Body of pancreas (tissue), 4 donors: ENCODE measurements at regions not wholly inside any gene's neighbourhood (a gene's known extent, or its start where the extent isn't known, plus 50 kb on each side); places are given as distances from the start of the nearest gene placed in this dataset.

Experiments used
- ATAC-seq: fragments of 150-250 bp; one replicate; pipeline ENCODE4 v1.9.1; 2016
- DNase-seq, 4 donors: peaks; one replicate each; pipeline ENCODE4 v3.0.0-alpha.2; 2019
- H3K27ac ChIP-seq, 4 donors: fragments of 200-600 bp; sonication (generic); 1 replicate in 3 of 4; 2 replicates in 1 of 4; pipeline versions ENCODE4 v1.5.1 to v1.6.1; 2016 to 2019; ENCODE audit warnings: mild to moderate bottlenecking in 1 of 4, mixed read lengths in 1 of 4, moderate library complexity in 1 of 4
- H3K27me3 ChIP-seq, 2 donors: fragments of 200-600 bp; sonication (generic); one replicate each; pipeline ENCODE4 v1.6.0; 2016; ENCODE audit warnings: mild to moderate bottlenecking in 1 of 2
- H3K36me3 ChIP-seq, 2 donors: fragments of 200-600 bp; sonication (generic); replicated peaks in 1 of 2; 2 replicates each; pipeline ENCODE4 v1.5.1; 2016; ENCODE audit warnings: low read depth in 2 of 2; ENCODE audit not compliant: insufficient read depth in 1 of 2
- H3K4me1 ChIP-seq: fragments of 200-600 bp; sonication (generic); one replicate; pipeline ENCODE4 v1.6.0; 2016
- H3K4me3 ChIP-seq, 2 donors: fragments of 200-600 bp; sonication (generic); 1 replicate in 1 of 2; 2 replicates in 1 of 2; pipeline ENCODE4 v1.5.1; 2016 to 2019
- H3K9me3 ChIP-seq, 3 donors: fragments of 200-600 bp; sonication (generic); 1 replicate in 2 of 3; 2 replicates in 1 of 3; pipeline ENCODE4 v1.5.1; 2016
- POLR2A ChIP-seq, 3 donors: fragments of 450-650 bp; IDR thresholded peaks; one replicate each; pipeline ENCODE4 v1.6.1; 2016; ENCODE audit warnings: antibody characterized with exemption in 3 of 3, mild to moderate bottlenecking in 2 of 3
- WGBS, 2 donors: methylation state at CpG; one replicate each; pipeline ENCODE4 v1.1.5; 2017; 5-methylcytosine and 5-hydroxymethylcytosine counted together
- intact Hi-C: fragments of 100-400 bp; cut with DNase I; formaldehyde crosslinking; loops from one replicate; pipeline ENCODE4 v1.15.1; 2023
- TF ChIP-seq, protein P1 (sequence below), 7 experiments: fragments of 450-650 bp in 4 of 7; fragments of 200-600 bp in 3 of 7; sonication (generic) in 3 of 7; IDR thresholded peaks; one replicate each; pipeline ENCODE4 v1.5.1; 2016 to 2019; ENCODE audit warnings: antibody characterized with exemption in 7 of 7

DNA sequence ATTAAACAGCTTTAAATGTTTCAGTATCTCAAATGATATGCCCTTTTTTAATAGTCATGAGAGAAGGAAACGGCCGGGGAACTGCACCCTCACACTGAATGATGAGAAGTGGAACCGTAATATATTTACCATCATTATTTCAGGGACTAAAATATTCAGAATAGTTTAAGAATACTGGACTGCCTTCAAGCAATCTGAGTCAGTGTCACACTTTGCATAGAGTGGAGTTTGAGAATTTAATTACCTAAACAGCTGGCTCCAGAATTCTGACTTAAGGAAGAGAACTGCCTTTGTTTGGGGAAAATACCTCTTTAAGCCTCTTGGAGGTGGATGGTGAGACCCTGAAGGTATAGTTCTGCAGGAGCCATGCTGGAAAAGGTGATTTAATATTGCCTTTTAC is 135.9 kb upstream of the EPHA7 start:
- Histone ChIP-seq H3K27me3 (no peaks in the 10 kb centered on the region), H3K9me3 (no peaks in the 10 kb centered on the region), H3K36me3 (no peaks in the 10 kb centered on the region), H3K4me1 (no peaks in the 10 kb centered on the region), H3K27ac (no peak overlapping the region), H3K4me3 (no peak overlapping the region)
- intact Hi-C loops, result no loop called here
- no peak for ATAC-seq
- 77 to 78% methylated on average over 3 of the region's 3 CpGs for WGBS, 2 donors
- TF ChIP-seq, protein P1, sequence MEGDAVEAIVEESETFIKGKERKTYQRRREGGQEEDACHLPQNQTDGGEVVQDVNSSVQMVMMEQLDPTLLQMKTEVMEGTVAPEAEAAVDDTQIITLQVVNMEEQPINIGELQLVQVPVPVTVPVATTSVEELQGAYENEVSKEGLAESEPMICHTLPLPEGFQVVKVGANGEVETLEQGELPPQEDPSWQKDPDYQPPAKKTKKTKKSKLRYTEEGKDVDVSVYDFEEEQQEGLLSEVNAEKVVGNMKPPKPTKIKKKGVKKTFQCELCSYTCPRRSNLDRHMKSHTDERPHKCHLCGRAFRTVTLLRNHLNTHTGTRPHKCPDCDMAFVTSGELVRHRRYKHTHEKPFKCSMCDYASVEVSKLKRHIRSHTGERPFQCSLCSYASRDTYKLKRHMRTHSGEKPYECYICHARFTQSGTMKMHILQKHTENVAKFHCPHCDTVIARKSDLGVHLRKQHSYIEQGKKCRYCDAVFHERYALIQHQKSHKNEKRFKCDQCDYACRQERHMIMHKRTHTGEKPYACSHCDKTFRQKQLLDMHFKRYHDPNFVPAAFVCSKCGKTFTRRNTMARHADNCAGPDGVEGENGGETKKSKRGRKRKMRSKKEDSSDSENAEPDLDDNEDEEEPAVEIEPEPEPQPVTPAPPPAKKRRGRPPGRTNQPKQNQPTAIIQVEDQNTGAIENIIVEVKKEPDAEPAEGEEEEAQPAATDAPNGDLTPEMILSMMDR (IDR thresholded peaks at IDR 0.05), result no peak
- no peak for TF ChIP-seq POLR2A (IDR thresholded peaks at IDR 0.05)
- no peak for DNase-seq

DNA sequence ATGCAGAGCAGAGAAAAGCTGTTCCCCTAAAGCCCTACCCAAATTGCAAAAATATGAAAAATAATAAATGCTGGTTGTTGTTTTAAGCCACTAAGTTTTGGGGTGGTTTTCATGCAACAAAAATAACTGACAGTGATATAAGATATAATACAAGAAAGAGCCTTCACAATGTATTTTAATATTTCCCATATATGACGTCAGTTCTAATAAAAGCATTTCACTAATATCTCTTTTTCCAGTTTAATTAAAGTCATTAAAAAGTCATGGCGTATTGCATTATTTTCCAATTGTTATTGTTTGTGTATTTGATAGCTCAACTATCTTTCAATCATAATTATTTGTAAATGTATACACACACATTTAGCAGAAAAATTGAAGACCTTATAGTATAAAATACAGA is 134.7 kb upstream of the EPHA7 start:
- no peaks in the 10 kb centered on the region for H3K4me1 ChIP-seq
- H3K27ac ChIP-seq, result no peak overlapping the region
- no peaks in the 10 kb centered on the region for H3K27me3 ChIP-seq
- no peaks in the 10 kb centered on the region for H3K36me3 ChIP-seq
- intact Hi-C loops, result no loop called here
- no peak for ATAC-seq
- no peak for TF ChIP-seq POLR2A (IDR thresholded peaks at IDR 0.05)
- TF ChIP-seq, protein P1 (IDR thresholded peaks at IDR 0.05), result no peak
- no peaks in the 10 kb centered on the region for H3K9me3 ChIP-seq
- H3K4me3 ChIP-seq, result no peak overlapping the region
- DNase-seq, result no peak
- WGBS, 2 donors, result 63 to 75% methylated on average over 2 of the region's 2 CpGs

DNA sequence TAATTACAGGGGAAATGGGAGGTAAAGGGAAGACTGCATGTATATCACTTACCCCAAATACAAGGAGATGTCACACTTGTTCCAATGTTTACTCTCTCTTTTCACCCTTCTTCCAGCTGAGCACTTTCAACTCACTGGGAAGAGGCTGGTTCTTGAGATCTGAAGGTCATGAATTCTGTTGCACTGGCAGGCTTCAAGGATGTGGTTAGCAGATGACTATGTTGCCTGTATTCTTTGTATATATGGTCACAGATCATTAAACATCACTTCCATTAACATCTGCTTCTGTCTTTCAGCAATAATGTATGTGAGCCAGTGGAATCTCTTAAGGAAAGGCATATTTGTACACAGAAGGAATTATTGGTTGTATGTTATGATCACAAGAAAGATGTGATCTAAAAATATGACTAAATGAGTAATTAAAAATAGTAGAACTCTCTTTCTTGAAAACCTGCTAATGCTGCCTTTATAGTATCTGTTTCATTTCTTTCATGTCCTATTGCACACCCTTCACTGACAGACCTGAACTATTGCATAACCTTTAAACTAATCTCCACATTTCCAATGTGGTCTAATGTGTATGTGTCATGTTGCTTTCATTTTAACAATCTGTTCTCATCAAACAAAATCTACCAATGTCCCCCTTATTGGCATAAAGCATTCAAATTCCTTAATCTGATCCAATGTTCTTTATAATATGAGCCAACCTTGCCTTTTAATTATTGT is 131.4 kb upstream of the EPHA7 start:
- ATAC-seq, result no peak

DNA sequence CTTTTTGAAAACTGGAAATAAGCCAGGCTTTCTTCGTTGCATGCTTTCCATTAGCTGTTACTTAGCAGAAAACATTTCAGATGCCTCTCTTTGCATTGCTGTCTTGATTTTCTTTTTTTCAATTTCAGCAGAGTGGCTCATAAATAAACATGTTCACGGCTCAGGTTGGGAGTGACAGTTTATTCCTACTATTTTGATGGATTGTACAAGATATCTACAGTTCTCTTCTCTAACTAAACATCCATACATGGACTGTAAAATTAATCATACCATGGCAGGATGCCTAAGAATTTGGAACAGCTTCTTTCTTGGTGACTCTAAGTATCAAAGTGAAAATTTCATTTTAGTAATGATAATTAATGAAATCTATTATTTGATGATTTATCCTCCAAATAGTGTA is 130.5 kb upstream of the EPHA7 start:
- Histone ChIP-seq H3K4me1 (no peaks in the 10 kb centered on the region), H3K27me3 (no peaks in the 10 kb centered on the region), H3K4me3 (no peak overlapping the region), H3K27ac (no peak overlapping the region), H3K36me3 (no peaks in the 10 kb centered on the region), H3K9me3 (no peaks in the 10 kb centered on the region)
- intact Hi-C loops, result no loop called here
- 51 to 53% methylated on average over 2 of the region's 2 CpGs for WGBS, 2 donors
- TF ChIP-seq POLR2A (IDR thresholded peaks at IDR 0.05), result no peak
- TF ChIP-seq, protein P1 (IDR thresholded peaks at IDR 0.05), result no peak
- ATAC-seq (no peak), DNase-seq (no peak)

More for the DNA sequence above, 131.4 kb upstream of the EPHA7 start:
- Histone ChIP-seq H3K4me1 (no peaks in the 10 kb centered on the region), H3K27me3 (no peaks in the 10 kb centered on the region), H3K36me3 (no peaks in the 10 kb centered on the region), H3K4me3 (no peak overlapping the region), H3K27ac (no peak overlapping the region), H3K9me3 (no peaks in the 10 kb centered on the region)
- no peak for DNase-seq
- TF ChIP-seq, protein P1 (IDR thresholded peaks at IDR 0.05), result no peak
- TF ChIP-seq POLR2A (IDR thresholded peaks at IDR 0.05), result no peak
- intact Hi-C loops, result no loop called here
